Activated B cell treated with CpG ODN at 0.5 μM for 24 hours (primary cell): ENCODE measurements at regions not wholly inside any gene's neighbourhood (a gene's known extent, or its start where the extent isn't known, plus 50 kb on each side); places are given as distances from the start of the nearest gene placed in this dataset.

ENCODE experiments used
- ATAC-seq: fragments of 200-7000 bp; cut with Tn5 transposase; one replicate; pipeline ENCODE4 v1.10.0; 2021; ENCODE audit warnings: low read depth, mild to moderate bottlenecking, moderate library complexity
- CTCF ChIA-PET: fragments of 350-600 bp; sonication (Branson Sonifier 250); formaldehyde crosslinking; loops from one replicate; lab custom pipeline; 2021; ENCODE audit warnings: antibody characterized with exemption; lab: Charles Lee
- POLR2A ChIA-PET: fragments of 350-600 bp; sonication (Branson Sonifier 250); formaldehyde crosslinking; loops from one replicate; lab custom pipeline; 2021; ENCODE audit warnings: antibody characterized with exemption; lab: Charles Lee
- DNase-seq: peaks from one replicate; pipeline ENCODE4 v3.0.0; 2022
- H3K27ac Mint-ChIP-seq: one replicate; pipeline ENCODE4 v1.8.0; 2020; ENCODE audit warnings: mixed read lengths
- H3K27me3 Mint-ChIP-seq: one replicate; pipeline ENCODE4 v1.8.0; 2021; ENCODE audit warnings: mixed read lengths
- H3K36me3 Mint-ChIP-seq: one replicate; pipeline ENCODE4 v1.8.0; 2021; ENCODE audit warnings: low read depth, mixed read lengths
- H3K4me1 Mint-ChIP-seq: one replicate; pipeline ENCODE4 v1.8.0; 2021; ENCODE audit warnings: mixed read lengths
- H3K4me3 Mint-ChIP-seq: one replicate; pipeline ENCODE4 v1.8.0; 2020; ENCODE audit warnings: mild to moderate bottlenecking, mixed read lengths
- H3K9me3 Mint-ChIP-seq: one replicate; pipeline ENCODE4 v1.8.0; 2020; ENCODE audit warnings: mixed read lengths
- CTCF ChIP-seq: fragments of 200-600 bp; IDR thresholded peaks from one replicate; pipeline ENCODE4 v1.8.0; 2022; ENCODE audit warnings: antibody characterized with exemption, mild to moderate bottlenecking
- intact Hi-C: fragments of 100-400 bp; cut with micrococcal nuclease; formaldehyde crosslinking; loops from one replicate; pipeline ENCODE4 v1.15.1; 2024

GRCh38 chr13:70932511-70932910, 824.3 kb upstream of the KLHL1 start:
- Mint-ChIP-seq H3K27ac (no peak overlapping the region), H3K27me3 (no peaks in the 10 kb centered on the region), H3K36me3 (no peaks in the 10 kb centered on the region), H3K4me3 (no peak overlapping the region), H3K9me3 (peaks cover 10% of the 10 kb centered on the region), H3K4me1 (no peaks in the 10 kb centered on the region)
- ChIA-PET POLR2A (no interaction called here), CTCF (no interaction called here)
- ATAC-seq (no peak), DNase-seq (no peak)
- no peak for TF ChIP-seq CTCF
- intact Hi-C loops: no loop called here

GRCh38 chr13:70923863-70924752, 815.9 kb upstream of the KLHL1 start:
- ChIA-PET CTCF (no interaction called here), POLR2A (no interaction called here)
- ATAC-seq: no peak
- no peak for TF ChIP-seq CTCF
- no peaks in the 10 kb centered on the region for H3K27me3 Mint-ChIP-seq
- no peak overlapping the region for H3K27ac Mint-ChIP-seq
- peaks cover 4% of the 10 kb centered on the region for H3K9me3 Mint-ChIP-seq
- H3K4me3 Mint-ChIP-seq: no peak overlapping the region
- H3K4me1 Mint-ChIP-seq: no peaks in the 10 kb centered on the region
- no peaks in the 10 kb centered on the region for H3K36me3 Mint-ChIP-seq
- DNase-seq: no peak
- intact Hi-C loops: no loop called here

GRCh38 chr13:70911286-70911685, 803.0 kb upstream of the KLHL1 start:
- CTCF ChIA-PET: no interaction called here
- H3K4me3 Mint-ChIP-seq: no peak overlapping the region

GRCh38 chr13:70908795-70909194, 800.5 kb upstream of the KLHL1 start:
- Mint-ChIP-seq H3K27ac (no peak overlapping the region), H3K9me3 (peaks cover 3% of the 10 kb centered on the region), H3K27me3 (no peaks in the 10 kb centered on the region), H3K4me3 (no peak overlapping the region), H3K36me3 (no peaks in the 10 kb centered on the region), H3K4me1 (no peaks in the 10 kb centered on the region)
- ChIA-PET POLR2A (no interaction called here), CTCF (no interaction called here)
- no peak for TF ChIP-seq CTCF
- intact Hi-C loops: no loop called here
- DNase-seq (no peak), ATAC-seq (no peak)

More at GRCh38 chr13:70911286-70911685, 803.0 kb upstream of the KLHL1 start:
- intact Hi-C loops: no loop called here
- Mint-ChIP-seq H3K4me1 (no peaks in the 10 kb centered on the region), H3K36me3 (no peaks in the 10 kb centered on the region), H3K9me3 (no peaks in the 10 kb centered on the region), H3K27me3 (no peaks in the 10 kb centered on the region), H3K27ac (no peak overlapping the region)
- ATAC-seq (no peak), DNase-seq (no peak)
- POLR2A ChIA-PET: no interaction called here
- no peak for TF ChIP-seq CTCF

- ATAC-seq (no peak), DNase-seq (no peak)
- ChIA-PET CTCF (no interaction called here), POLR2A (no interaction called here)
- intact Hi-C loops: no loop called here
- TF ChIP-seq CTCF: no peak
- H3K36me3 Mint-ChIP-seq: no peaks in the 10 kb centered on the region
- H3K27me3 Mint-ChIP-seq: no peaks in the 10 kb centered on the region
- no peak overlapping the region for H3K4me3 Mint-ChIP-seq
- H3K27ac Mint-ChIP-seq: no peak overlapping the region
- no peaks in the 10 kb centered on the region for H3K4me1 Mint-ChIP-seq
- H3K9me3 Mint-ChIP-seq: peaks cover 3% of the 10 kb centered on the region
Measured at GRCh38 chr13:70905035-70905434, 796.8 kb upstream of the KLHL1 start.
